ENCODE measurements at regions not wholly inside any gene's neighbourhood (a gene's known extent, or its start where the extent isn't known, plus 50 kb on each side); places are given as distances from the start of the nearest gene placed in this dataset.

DNA sequence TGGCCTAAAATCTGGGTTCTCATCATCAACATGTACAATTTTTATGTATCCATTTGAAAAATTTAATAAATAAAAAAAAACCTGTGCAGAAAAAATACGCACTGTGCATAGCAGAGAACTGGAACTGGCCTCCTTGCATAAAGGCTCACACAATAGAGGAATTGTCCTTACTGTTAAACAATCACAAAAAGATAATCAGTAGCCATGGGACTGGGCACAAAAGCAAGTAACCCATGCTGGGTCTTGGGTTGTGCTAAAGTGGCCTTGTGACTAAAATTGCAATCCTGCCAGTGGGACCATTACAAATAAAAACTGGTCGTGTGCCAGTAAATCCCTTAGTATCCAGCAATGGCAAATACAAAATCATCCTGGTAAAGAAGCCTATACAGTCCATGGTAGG is 1646.6 kb downstream of the MAT2B start:
- TF ChIP-seq, protein P1, sequence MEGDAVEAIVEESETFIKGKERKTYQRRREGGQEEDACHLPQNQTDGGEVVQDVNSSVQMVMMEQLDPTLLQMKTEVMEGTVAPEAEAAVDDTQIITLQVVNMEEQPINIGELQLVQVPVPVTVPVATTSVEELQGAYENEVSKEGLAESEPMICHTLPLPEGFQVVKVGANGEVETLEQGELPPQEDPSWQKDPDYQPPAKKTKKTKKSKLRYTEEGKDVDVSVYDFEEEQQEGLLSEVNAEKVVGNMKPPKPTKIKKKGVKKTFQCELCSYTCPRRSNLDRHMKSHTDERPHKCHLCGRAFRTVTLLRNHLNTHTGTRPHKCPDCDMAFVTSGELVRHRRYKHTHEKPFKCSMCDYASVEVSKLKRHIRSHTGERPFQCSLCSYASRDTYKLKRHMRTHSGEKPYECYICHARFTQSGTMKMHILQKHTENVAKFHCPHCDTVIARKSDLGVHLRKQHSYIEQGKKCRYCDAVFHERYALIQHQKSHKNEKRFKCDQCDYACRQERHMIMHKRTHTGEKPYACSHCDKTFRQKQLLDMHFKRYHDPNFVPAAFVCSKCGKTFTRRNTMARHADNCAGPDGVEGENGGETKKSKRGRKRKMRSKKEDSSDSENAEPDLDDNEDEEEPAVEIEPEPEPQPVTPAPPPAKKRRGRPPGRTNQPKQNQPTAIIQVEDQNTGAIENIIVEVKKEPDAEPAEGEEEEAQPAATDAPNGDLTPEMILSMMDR (IDR thresholded peaks at IDR 0.05; ENCODE audit: low read depth, low read length): no peak
- TF ChIP-seq POLR2A (IDR thresholded peaks at IDR 0.05; ENCODE audit: extremely low read depth, insufficient read length) (no peak), MYC (IDR thresholded peaks at IDR 0.05; ENCODE audit: low read depth, low read length) (no peak)
- TF ChIP-seq, protein P2, sequence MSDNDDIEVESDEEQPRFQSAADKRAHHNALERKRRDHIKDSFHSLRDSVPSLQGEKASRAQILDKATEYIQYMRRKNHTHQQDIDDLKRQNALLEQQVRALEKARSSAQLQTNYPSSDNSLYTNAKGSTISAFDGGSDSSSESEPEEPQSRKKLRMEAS (IDR thresholded peaks at IDR 0.05; ENCODE audit: low read depth, low read length): no peak

Measured in NB4 (cell line).